Loucy (cell line): ENCODE measurements at regions not wholly inside any gene's neighbourhood (a gene's known extent, or its start where the extent isn't known, plus 50 kb on each side); places are given as distances from the start of the nearest gene placed in this dataset.

Experiments used
- EZH2phosphoT487 ChIP-seq: fragments of 200-600 bp; IDR thresholded peaks from 2 replicates; pipeline ENCODE4 v1.6.1; 2018; ENCODE audit warnings: antibody characterized with exemption, mild to moderate bottlenecking, moderate library complexity, borderline replicate concordance
- TF ChIP-seq, protein P1 (sequence below): fragments of 200-600 bp; sonication (generic); conservative IDR thresholded peaks from 2 replicates; pipeline ENCODE4 v1.5.1; 2014; ENCODE audit warnings: mild to moderate bottlenecking, antibody characterized with exemption, low read length

DNA sequence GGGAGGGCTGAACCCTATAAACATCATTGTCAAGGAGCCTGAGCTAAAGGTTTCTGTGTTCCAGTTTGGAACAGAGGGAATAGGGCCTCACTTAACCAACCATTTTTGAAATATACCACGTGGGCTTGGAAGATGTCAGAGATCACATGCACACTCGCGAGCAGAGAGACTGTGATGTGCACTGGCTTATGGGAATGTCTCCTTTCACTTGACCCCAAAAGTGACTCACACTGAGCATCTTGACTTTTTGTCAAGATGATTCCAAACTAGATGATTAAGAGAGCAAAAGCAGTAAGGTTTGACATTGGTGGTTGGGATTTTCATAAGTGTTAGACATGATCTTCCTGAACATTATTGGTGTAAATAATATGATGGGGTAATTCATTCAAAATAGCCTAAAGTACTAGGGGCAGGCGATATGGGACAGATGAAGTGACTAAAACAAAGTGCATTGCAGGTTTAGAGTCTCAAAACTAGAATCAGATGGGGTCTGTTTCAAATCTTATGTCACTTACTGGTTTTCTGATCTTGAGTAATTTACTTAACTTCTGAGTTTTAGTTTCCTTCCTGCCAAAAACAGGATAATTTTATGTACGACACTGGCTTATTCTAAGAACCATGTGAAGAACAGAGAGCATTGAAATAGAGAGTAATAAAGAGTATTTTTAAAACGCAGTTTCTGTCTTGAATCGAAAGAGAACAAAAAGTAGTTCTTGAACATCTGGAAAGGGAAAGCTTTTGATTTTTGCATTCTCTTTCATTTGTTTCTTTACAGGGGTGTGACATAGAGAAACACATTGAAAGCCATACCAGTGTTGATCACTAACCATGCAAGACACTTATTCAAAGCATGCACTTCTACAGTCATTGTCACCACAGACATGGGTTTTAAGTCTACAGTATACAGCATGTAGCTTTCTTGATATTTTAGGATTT, 383.0 kb downstream of the DIRAS2 start:
- TF ChIP-seq, protein P1, sequence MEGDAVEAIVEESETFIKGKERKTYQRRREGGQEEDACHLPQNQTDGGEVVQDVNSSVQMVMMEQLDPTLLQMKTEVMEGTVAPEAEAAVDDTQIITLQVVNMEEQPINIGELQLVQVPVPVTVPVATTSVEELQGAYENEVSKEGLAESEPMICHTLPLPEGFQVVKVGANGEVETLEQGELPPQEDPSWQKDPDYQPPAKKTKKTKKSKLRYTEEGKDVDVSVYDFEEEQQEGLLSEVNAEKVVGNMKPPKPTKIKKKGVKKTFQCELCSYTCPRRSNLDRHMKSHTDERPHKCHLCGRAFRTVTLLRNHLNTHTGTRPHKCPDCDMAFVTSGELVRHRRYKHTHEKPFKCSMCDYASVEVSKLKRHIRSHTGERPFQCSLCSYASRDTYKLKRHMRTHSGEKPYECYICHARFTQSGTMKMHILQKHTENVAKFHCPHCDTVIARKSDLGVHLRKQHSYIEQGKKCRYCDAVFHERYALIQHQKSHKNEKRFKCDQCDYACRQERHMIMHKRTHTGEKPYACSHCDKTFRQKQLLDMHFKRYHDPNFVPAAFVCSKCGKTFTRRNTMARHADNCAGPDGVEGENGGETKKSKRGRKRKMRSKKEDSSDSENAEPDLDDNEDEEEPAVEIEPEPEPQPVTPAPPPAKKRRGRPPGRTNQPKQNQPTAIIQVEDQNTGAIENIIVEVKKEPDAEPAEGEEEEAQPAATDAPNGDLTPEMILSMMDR, result no peak
- TF ChIP-seq EZH2phosphoT487, result no peak
